Activated T-helper 17 cell treated with anti-CD3 and anti-CD28 coated beads, Interleukin-2, amount 50 U/mL, for 72 hours (primary cell): ENCODE measurements at regions not wholly inside any gene's neighbourhood (a gene's known extent, or its start where the extent isn't known, plus 50 kb on each side); places are given as distances from the start of the nearest gene placed in this dataset.
"Not testable (repeated sequence)": the region's sequence is repeated elsewhere in the genome, so short reads cannot be mapped to it uniquely, and the experiment has no call there.

Experiments used
- ATAC-seq: fragments of 150-1000 bp; cut with Tn5 transposase; replicated peaks from 2 replicates; pipeline ENCODE4 v1.10.0; 2021; ENCODE audit warnings: mild to moderate bottlenecking, moderate library complexity
- H3K27ac Mint-ChIP-seq: one replicate; pipeline ENCODE4 v1.8.0; 2022; ENCODE audit warnings: mixed read lengths
- H3K27me3 Mint-ChIP-seq: one replicate; pipeline ENCODE4 v1.8.0; 2022; ENCODE audit warnings: mixed read lengths
- H3K36me3 Mint-ChIP-seq: one replicate; pipeline ENCODE4 v1.8.0; 2022; ENCODE audit warnings: low read depth, mild to moderate bottlenecking, mixed read lengths
- H3K4me1 Mint-ChIP-seq: one replicate; pipeline ENCODE4 v1.8.0; 2022; ENCODE audit warnings: mixed read lengths
- H3K4me3 Mint-ChIP-seq: one replicate; pipeline ENCODE4 v1.8.0; 2022; ENCODE audit warnings: mild to moderate bottlenecking, mixed read lengths
- H3K9me3 Mint-ChIP-seq: one replicate; pipeline ENCODE4 v1.8.0; 2022; ENCODE audit warnings: mixed read lengths

DNA sequence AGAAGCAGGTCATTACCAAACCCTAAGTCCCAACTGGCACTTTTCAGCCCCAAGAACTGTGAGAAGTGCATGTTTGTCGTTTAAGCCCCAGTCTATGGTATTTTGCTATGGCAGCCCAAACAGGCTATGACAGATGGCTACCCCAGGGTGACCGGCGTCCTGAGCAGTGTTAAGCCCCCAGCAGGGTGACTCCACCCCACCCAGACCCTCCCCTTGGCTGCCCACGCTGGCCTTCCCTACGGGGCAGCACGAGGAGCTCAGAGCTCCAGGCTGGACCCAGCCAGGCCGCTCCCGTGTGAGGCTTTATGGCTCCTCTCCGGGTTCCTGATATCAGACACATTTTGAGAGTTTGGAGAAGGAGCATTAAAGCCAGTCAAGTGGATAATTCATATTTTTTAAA, 684.0 kb downstream of the PTPRU start:
- H3K4me3 Mint-ChIP-seq, result no peak overlapping the region
- H3K27ac Mint-ChIP-seq, result no peak overlapping the region
- H3K36me3 Mint-ChIP-seq, result no peaks in the 10 kb centered on the region
- H3K4me1 Mint-ChIP-seq, result no peaks in the 10 kb centered on the region
- ATAC-seq, result no peak
- peaks cover 44% of the 10 kb centered on the region for H3K27me3 Mint-ChIP-seq
- no peaks in the 10 kb centered on the region for H3K9me3 Mint-ChIP-seq

DNA sequence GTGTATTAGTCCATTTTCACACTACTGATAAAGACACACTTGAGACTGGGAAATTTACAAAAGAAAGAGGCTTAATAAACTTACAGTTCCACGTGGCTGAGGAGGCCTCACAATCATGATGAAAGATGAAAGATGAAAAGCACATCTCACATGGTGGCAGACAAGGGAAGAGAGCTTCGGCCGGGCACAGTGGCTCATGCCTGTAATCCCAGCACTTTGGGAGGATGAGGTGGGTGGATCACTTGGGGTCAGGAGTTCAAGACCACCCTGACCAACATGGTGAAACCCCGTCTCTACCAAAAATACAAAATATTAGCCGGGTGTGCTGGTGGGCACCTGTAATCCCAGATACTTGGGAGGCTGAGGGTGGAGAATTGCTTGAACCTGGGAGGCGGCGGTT, 682.7 kb downstream of the PTPRU start:
- ATAC-seq, H3K4me1 Mint-ChIP-seq, H3K36me3 Mint-ChIP-seq, H3K4me3 Mint-ChIP-seq, H3K27ac Mint-ChIP-seq, H3K9me3 Mint-ChIP-seq: not testable (repeated sequence)
- H3K27me3 Mint-ChIP-seq, result peaks cover 42% of the 10 kb centered on the region

DNA sequence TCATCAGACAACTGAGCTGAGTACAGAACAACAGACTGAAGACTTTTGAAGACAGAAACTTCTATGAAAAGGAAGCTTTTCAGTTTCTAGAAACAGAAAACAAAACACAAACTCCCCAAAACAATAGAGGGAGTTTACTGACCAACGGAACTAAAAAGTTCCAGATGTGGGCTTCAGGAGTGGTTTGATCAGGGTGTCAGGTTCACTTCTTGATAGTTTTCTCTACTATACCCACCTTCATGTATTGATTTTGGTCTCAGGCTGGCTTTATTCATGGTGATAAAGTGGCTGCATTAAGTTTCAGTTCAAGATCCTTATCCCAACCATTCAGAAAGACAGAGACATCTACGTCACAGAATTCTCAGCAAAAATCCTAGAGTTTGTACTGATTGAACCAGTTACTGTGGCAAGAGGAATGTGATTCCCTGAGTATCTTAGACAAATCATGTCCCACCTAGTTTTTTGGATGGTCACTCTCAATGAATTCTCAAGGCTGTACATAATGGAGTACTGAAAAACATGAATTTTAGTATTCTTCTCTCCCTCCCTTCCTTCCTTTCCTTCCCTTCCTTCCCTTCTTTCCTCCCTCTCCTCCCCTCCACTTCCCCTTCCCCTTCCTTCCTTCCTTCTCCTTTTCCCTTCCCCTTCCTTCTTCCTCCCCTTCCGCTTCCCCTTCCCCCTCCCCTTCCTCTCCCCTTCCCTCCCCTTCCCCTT, 680.5 kb downstream of the PTPRU start:
- Mint-ChIP-seq H3K27me3 (peaks cover 28% of the 10 kb centered on the region), H3K27ac (no peak overlapping the region), H3K36me3 (no peaks in the 10 kb centered on the region), H3K4me1 (no peaks in the 10 kb centered on the region), H3K4me3 (no peak overlapping the region), H3K9me3 (no peaks in the 10 kb centered on the region)
- ATAC-seq, result no peak

DNA sequence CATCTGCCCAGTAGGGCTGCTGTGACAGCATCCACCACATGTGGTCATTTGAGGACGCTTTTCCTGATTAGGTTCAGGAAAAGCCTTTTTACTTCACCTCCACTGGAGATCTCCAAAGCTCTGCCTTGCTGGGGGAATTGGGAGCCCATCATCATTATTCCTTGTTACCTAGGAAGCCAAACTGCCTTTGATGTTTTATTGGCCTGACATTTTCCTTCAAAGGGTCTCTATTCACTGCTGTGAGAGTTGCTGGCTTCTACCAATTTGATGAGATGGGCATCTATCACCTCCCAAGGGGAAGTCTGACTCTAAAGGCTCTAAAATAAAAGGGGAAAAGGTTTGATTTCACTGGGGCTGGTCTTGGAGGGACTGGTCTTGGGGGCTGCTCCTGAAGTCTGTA, 678.6 kb downstream of the PTPRU start:
- Mint-ChIP-seq H3K27ac (no peak overlapping the region), H3K4me1 (no peaks in the 10 kb centered on the region), H3K4me3 (no peak overlapping the region), H3K9me3 (no peaks in the 10 kb centered on the region), H3K27me3 (peaks cover 27% of the 10 kb centered on the region), H3K36me3 (no peaks in the 10 kb centered on the region)
- no peak for ATAC-seq

GRCh38 chr1:29912425-29912824, 676.1 kb downstream of the PTPRU start:
- no peak for ATAC-seq
- H3K36me3 Mint-ChIP-seq, result no peaks in the 10 kb centered on the region
- H3K4me1 Mint-ChIP-seq, result no peaks in the 10 kb centered on the region
- H3K9me3 Mint-ChIP-seq, result no peaks in the 10 kb centered on the region
- H3K27me3 Mint-ChIP-seq, result peaks cover 14% of the 10 kb centered on the region
- no peak overlapping the region for H3K4me3 Mint-ChIP-seq
- H3K27ac Mint-ChIP-seq, result no peak overlapping the region

DNA sequence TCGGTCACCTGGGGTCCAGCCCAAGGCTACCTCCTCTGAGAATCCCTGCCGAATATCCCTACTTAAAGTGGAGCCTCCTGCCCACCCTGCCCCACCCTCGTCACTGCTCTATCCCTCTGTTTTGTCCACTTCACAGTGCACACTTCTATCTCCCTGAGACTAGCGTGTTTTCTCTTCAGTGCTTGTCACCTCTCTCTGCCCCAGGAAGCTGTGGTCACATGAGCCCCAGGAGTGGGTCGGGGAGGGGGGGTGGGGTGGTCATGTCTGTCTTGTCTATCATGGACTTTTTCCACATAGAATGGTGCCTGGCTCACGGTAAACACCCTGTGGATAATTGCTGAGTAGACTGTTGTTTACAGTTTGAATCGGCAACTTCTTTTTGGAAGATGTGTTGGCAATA, 673.6 kb downstream of the PTPRU start:
- no peak for ATAC-seq
- Mint-ChIP-seq H3K27ac (no peak overlapping the region), H3K36me3 (no peaks in the 10 kb centered on the region), H3K4me3 (no peak overlapping the region), H3K9me3 (no peaks in the 10 kb centered on the region), H3K27me3 (peaks cover 15% of the 10 kb centered on the region), H3K4me1 (no peaks in the 10 kb centered on the region)

DNA sequence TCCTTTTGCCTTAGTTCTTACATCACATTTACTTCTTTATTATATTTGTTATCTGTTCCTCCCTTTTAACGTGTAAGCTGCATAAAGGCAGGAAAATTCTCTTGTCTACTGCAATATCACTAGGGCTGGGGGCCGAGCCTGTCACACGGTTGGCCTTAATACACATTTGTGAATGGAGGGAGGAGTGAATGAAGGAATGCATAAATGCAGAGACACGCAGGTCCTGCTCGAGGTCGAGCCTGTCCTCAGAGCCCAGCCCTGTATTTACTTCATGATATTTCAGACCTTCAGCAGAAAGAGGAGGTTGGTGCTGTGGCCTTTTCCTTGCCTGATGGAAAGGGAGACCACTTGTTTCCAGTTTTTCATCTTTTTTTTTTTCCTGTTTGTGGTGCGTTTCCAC, 671.3 kb downstream of the PTPRU start:
- H3K27ac Mint-ChIP-seq, result no peak overlapping the region
- H3K9me3 Mint-ChIP-seq, result no peaks in the 10 kb centered on the region
- H3K36me3 Mint-ChIP-seq, result no peaks in the 10 kb centered on the region
- no peak overlapping the region for H3K4me3 Mint-ChIP-seq
- ATAC-seq, result no peak
- H3K4me1 Mint-ChIP-seq, result no peaks in the 10 kb centered on the region
- H3K27me3 Mint-ChIP-seq, result peaks cover 16% of the 10 kb centered on the region

DNA sequence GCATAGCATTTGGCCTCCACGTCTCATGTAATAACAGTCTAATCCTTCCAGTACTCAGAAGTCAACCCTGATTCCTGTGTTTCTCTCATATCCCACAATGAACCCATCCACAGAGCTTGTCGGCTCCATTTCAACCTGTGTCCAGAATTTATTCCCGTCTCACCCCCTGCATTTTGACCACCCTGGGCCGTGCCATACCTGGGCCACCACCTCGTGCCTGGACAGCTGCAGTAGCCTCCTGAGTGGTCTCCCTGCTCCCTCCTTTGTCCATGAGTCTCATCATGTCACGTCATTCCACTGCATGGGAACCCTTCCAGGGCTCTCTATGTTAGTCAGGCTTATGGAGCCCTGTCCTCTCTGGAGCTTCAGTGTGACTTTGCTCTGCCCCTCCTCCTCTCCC, 670.6 kb downstream of the PTPRU start:
- no peaks in the 10 kb centered on the region for H3K4me1 Mint-ChIP-seq
- no peak overlapping the region for H3K4me3 Mint-ChIP-seq
- H3K27ac Mint-ChIP-seq, result no peak overlapping the region
- peaks cover 18% of the 10 kb centered on the region for H3K27me3 Mint-ChIP-seq
- no peaks in the 10 kb centered on the region for H3K36me3 Mint-ChIP-seq
- ATAC-seq, result no peak
- no peaks in the 10 kb centered on the region for H3K9me3 Mint-ChIP-seq

- Mint-ChIP-seq H3K36me3 (no peaks in the 10 kb centered on the region), H3K4me1 (no peaks in the 10 kb centered on the region), H3K9me3 (no peaks in the 10 kb centered on the region), H3K27ac (no peak overlapping the region), H3K27me3 (peaks cover 21% of the 10 kb centered on the region), H3K4me3 (no peak overlapping the region)
- no peak for ATAC-seq
Observed at GRCh38 chr1:29903548-29904166, 667.3 kb downstream of the PTPRU start.

DNA sequence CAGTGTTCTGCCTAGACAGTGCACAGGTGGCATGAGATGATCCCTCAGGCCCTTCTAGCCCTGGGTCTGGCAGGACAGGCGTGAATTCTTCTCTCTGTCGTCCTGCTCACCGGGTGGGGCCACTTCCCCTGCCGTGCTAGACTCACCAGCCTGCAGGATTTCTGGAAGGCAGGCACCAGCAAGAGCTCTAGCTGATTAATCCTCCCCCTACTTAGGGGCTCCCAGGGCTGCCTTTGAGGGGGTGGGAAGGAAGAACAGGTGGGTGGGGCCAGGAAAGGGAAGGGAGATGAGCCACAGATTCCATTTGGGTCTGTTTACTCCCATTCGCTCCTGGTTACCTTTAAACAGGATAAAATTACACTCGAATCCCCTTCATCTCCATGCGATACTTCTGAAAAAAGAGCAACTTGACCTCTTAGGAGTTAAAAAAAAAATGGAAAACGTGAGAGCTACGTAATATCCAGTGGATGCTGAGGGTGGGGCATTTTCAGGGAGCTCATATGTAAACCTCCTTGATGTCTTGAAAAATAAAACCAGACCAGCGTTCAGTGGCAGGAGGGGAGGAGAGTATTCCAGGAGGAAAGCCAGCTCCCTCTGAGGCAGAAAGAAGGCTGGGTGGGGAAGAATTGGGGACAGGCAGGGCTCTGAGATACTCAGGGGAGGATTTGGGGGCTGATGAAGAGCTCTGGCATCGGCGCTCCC, 665.5 kb downstream of the PTPRU start:
- no peaks in the 10 kb centered on the region for H3K9me3 Mint-ChIP-seq
- no peaks in the 10 kb centered on the region for H3K4me1 Mint-ChIP-seq
- ATAC-seq, result no peak
- peaks cover 21% of the 10 kb centered on the region for H3K27me3 Mint-ChIP-seq
- no peaks in the 10 kb centered on the region for H3K36me3 Mint-ChIP-seq
- no peak overlapping the region for H3K4me3 Mint-ChIP-seq
- no peak overlapping the region for H3K27ac Mint-ChIP-seq

DNA sequence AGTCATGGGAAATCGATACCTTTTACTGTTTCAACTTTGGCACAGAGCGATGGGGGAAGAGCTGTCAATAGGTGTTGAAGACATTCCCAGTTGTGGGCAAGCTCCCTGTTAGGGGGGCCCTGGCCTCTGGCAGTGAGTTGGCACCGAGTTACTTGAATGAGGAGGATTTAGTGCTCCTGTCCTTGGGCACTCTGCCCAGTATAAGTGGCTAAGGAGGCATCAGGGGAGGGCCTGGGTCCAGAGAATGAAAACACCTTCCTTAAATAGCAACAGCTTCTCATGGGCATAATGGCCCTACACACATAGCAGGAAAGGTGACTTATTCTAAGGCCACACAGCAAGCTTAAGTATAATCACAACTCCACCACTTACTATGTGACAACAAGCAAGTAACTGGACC, 664.4 kb downstream of the PTPRU start:
- Mint-ChIP-seq H3K9me3 (no peaks in the 10 kb centered on the region), H3K36me3 (no peaks in the 10 kb centered on the region), H3K4me1 (no peaks in the 10 kb centered on the region), H3K4me3 (no peak overlapping the region), H3K27me3 (peaks cover 29% of the 10 kb centered on the region), H3K27ac (no peak overlapping the region)
- ATAC-seq, result no peak

GRCh38 chr1:29900104-29900679, 663.9 kb downstream of the PTPRU start:
- no peak overlapping the region for H3K4me3 Mint-ChIP-seq

DNA sequence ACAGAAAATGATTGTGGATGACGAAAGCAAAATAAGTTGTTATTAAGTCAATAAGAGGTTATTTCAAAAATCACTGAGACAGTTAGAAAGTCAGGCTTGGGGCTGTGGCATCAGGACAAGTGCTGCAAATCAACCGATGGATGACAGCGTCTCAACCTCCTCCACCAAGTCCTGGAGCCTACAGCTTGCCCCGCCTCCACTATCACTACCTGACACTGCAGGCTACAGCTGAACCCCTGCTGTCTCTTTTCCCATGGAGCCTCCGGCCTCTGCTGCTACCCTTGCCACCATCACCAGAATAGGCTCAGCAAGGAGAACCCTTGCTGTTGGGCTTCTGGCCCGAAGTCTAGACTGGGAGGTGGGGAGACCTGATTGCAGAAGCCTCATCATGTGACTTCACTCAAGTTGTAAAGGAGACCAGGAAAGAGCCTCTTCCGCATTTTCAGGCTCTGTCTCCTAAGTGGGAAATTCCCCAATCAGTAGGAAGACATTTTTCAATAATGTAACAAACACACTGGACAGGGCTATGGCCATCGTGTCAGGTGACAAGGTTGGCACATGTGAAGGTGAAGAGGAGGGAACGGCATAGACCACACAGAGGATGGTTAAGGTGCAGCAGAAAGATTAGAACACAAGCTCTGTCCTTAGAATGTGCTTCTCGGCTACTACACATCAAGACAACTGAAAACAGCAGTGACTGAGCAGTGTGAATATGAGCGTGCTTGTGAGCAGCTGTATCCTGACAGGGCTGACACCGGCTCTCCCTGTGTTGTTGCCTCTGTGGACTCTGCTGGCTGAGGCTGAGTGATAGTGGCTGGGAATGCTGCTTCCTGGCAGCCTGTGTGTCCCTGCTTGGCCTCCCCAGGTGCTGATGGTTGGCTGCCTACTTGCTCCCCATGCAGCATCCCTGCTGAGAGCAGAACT, 660.7 kb downstream of the PTPRU start:
- ATAC-seq, result no peak
- no peaks in the 10 kb centered on the region for H3K9me3 Mint-ChIP-seq
- no peaks in the 10 kb centered on the region for H3K4me1 Mint-ChIP-seq
- H3K27ac Mint-ChIP-seq, result no peak overlapping the region
- no peaks in the 10 kb centered on the region for H3K36me3 Mint-ChIP-seq
- peaks cover 41% of the 10 kb centered on the region for H3K27me3 Mint-ChIP-seq
- no peak overlapping the region for H3K4me3 Mint-ChIP-seq

More at GRCh38 chr1:29900104-29900679, 663.9 kb downstream of the PTPRU start:
- no peak for ATAC-seq
- Mint-ChIP-seq H3K36me3 (no peaks in the 10 kb centered on the region), H3K27me3 (peaks cover 34% of the 10 kb centered on the region), H3K27ac (no peak overlapping the region), H3K9me3 (no peaks in the 10 kb centered on the region), H3K4me1 (no peaks in the 10 kb centered on the region)

DNA sequence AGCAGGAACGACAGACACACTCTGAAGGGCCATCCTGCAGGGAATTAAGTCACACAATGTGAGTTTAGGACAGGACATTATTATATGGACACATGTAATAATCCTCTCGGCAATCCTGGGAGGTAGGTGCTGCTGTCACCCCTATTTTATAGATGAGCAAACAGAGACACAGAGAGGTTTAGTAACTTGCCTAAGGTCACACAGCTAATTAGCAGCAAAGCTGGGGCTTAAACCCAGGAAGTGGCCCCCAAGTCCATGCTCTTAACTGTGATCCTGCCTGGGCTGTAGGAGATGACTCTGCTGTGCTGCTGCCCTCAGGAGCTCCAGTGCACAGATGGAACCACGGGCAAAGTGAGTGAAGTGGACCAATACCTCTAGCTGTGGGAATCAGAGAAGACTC, 660.0 kb downstream of the PTPRU start:
- H3K36me3 Mint-ChIP-seq, result no peaks in the 10 kb centered on the region
- no peak overlapping the region for H3K27ac Mint-ChIP-seq
- H3K4me1 Mint-ChIP-seq, result no peaks in the 10 kb centered on the region
- no peaks in the 10 kb centered on the region for H3K9me3 Mint-ChIP-seq
- peaks cover 43% of the 10 kb centered on the region for H3K27me3 Mint-ChIP-seq
- ATAC-seq, result no peak
- H3K4me3 Mint-ChIP-seq, result no peak overlapping the region
